Sigmoid colon (tissue), 6 donors: ENCODE measurements at regions not wholly inside any gene's neighbourhood (a gene's known extent, or its start where the extent isn't known, plus 50 kb on each side); places are given as distances from the start of the nearest gene placed in this dataset.

Experiments used
- DNase-seq: peaks from one replicate; pipeline ENCODE4 v3.0.0-alpha.2; 2019
- H3K27ac ChIP-seq, 4 donors: fragments of 200-600 bp; sonication (generic); one replicate each; pipeline ENCODE4 v1.5.1; 2016 to 2019; ENCODE audit warnings: mild to moderate bottlenecking in 1 of 4
- H3K27me3 ChIP-seq, 3 donors: fragments of 200-600 bp; sonication (generic); one replicate each; pipeline ENCODE4 v1.5.1; 2019; ENCODE audit warnings: mild to moderate bottlenecking in 1 of 3
- H3K36me3 ChIP-seq, 4 donors: fragments of 200-600 bp; sonication (generic); one replicate each; pipeline ENCODE4 v1.5.1; 2016 to 2019
- H3K4me1 ChIP-seq, 4 donors: fragments of 200-600 bp; sonication (generic); one replicate each; pipeline ENCODE4 v1.5.1; 2017 to 2019
- H3K4me3 ChIP-seq, 4 donors: fragments of 200-600 bp; sonication (generic); one replicate each; pipeline ENCODE4 v1.5.1; 2017 to 2019; ENCODE audit warnings: mild to moderate bottlenecking in 2 of 4, moderate library complexity in 1 of 4
- H3K9me3 ChIP-seq, 4 donors: fragments of 200-600 bp in 3 of 4; sonication (generic) in 3 of 4; one replicate each; pipeline versions ENCODE4 v1.5.1 to v1.6.1; 2013 to 2019
- CTCF ChIP-seq, 4 experiments: fragments of 450-650 bp in 3 of 4; fragments of 200-600 bp in 1 of 4; IDR thresholded peaks; one replicate each; pipeline ENCODE4 v1.5.1; 2016 to 2019; ENCODE audit warnings: antibody characterized with exemption in 4 of 4, mild to moderate bottlenecking in 3 of 4, moderate library complexity in 2 of 4
- EP300 ChIP-seq, 4 donors: sonication (generic); formaldehyde crosslinking; IDR thresholded peaks; one replicate each; pipeline ENCODE4 v1.6.1; 2017; ENCODE audit warnings: antibody characterized with exemption in 4 of 4
- POLR2A ChIP-seq, 2 donors: fragments of 450-650 bp; IDR thresholded peaks; one replicate each; pipeline ENCODE4 v1.6.1; 2016; ENCODE audit warnings: antibody characterized with exemption in 2 of 2, mild to moderate bottlenecking in 2 of 2, moderate library complexity in 2 of 2
- POLR2AphosphoS5 ChIP-seq, 4 donors: sonication (generic); formaldehyde crosslinking; IDR thresholded peaks; one replicate each; pipeline ENCODE4 v1.6.1; 2017; ENCODE audit warnings: antibody characterized with exemption in 4 of 4
- WGBS, 2 donors: extraction: QIAGEN DNeasy Blood & Tissue Kit; methylation state at CpG; one replicate each; pipeline ENCODE4 v1.1.7; 2013; 5-methylcytosine and 5-hydroxymethylcytosine counted together
- intact Hi-C: fragments of 100-400 bp; cut with DNase I; formaldehyde crosslinking; loops from one replicate; pipeline ENCODE4 v1.15.1; 2023
- donor health status: healthy with polysubstance abuse.
- donor health status: healthy.

- intact Hi-C loops: no loop called here
- DNase-seq: no peak
- TF ChIP-seq CTCF (IDR thresholded peaks at IDR 0.05) (no peak), POLR2AphosphoS5 (IDR thresholded peaks at IDR 0.05) (no peak), POLR2A (IDR thresholded peaks at IDR 0.05) (no peak), EP300 (IDR thresholded peaks at IDR 0.05) (no peak)
- H3K9me3 ChIP-seq: no peaks in the 10 kb centered on the region
- no peaks in the 10 kb centered on the region for H3K36me3 ChIP-seq
- no peak overlapping the region for H3K4me3 ChIP-seq
- 72 to 88% methylated on average over 2 of the region's 2 CpGs for WGBS, 2 donors
- H3K27ac ChIP-seq: no peak overlapping the region
- no peaks in the 10 kb centered on the region for H3K27me3 ChIP-seq
- no peaks in the 10 kb centered on the region for H3K4me1 ChIP-seq
These were observed 1560.5 kb downstream of the KCNT2 start for GRCh38 chr1:195047772-195048171.

GRCh38 chr1:195045072-195045471 lies 1563.2 kb downstream of the KCNT2 start:
- Histone ChIP-seq H3K27ac (no peak overlapping the region), H3K27me3 (no peaks in the 10 kb centered on the region), H3K4me3 (no peak overlapping the region), H3K4me1 (no peaks in the 10 kb centered on the region), H3K9me3 (no peaks in the 10 kb centered on the region), H3K36me3 (no peaks in the 10 kb centered on the region)
- WGBS, 2 donors: 46 to 81% methylated on average over 2 of the region's 2 CpGs
- TF ChIP-seq POLR2A (IDR thresholded peaks at IDR 0.05) (no peak), EP300 (IDR thresholded peaks at IDR 0.05) (no peak)
- no peak for DNase-seq
- intact Hi-C loops: no loop called here

- H3K27me3 ChIP-seq: no peaks in the 10 kb centered on the region
- no peak for DNase-seq
- no peaks in the 10 kb centered on the region for H3K36me3 ChIP-seq
- H3K4me1 ChIP-seq: no peaks in the 10 kb centered on the region
- no peak overlapping the region for H3K27ac ChIP-seq
- WGBS, 2 donors: 83 to 91% methylated on average over 5 of the region's 5 CpGs
- H3K4me3 ChIP-seq: no peak overlapping the region
- intact Hi-C loops: no loop called here
- H3K9me3 ChIP-seq: no peaks in the 10 kb centered on the region
- TF ChIP-seq POLR2A (IDR thresholded peaks at IDR 0.05) (no peak), POLR2AphosphoS5 (IDR thresholded peaks at IDR 0.05) (no peak), CTCF (IDR thresholded peaks at IDR 0.05) (no peak), EP300 (IDR thresholded peaks at IDR 0.05) (no peak)
These were observed 1577.4 kb downstream of the KCNT2 start for GRCh38 chr1:195030793-195031192.

GRCh38 chr1:195026792-195027191 lies 1581.4 kb downstream of the KCNT2 start:
- Histone ChIP-seq H3K27ac (no peak overlapping the region), H3K9me3 (no peaks in the 10 kb centered on the region), H3K36me3 (no peaks in the 10 kb centered on the region), H3K4me1 (no peaks in the 10 kb centered on the region), H3K4me3 (no peak overlapping the region), H3K27me3 (no peaks in the 10 kb centered on the region)
- no peak for DNase-seq
- intact Hi-C loops: no loop called here
- TF ChIP-seq EP300 (IDR thresholded peaks at IDR 0.05): no peak
- TF ChIP-seq CTCF (IDR thresholded peaks at IDR 0.05): no peak
- no peak for TF ChIP-seq POLR2AphosphoS5 (IDR thresholded peaks at IDR 0.05)
- no peak for TF ChIP-seq POLR2A (IDR thresholded peaks at IDR 0.05)
- WGBS, 2 donors: 85 to 91% methylated on average over 6 of the region's 6 CpGs

GRCh38 chr1:195019385-195019784 lies 1588.9 kb downstream of the KCNT2 start:
- no peaks in the 10 kb centered on the region for H3K36me3 ChIP-seq
- DNase-seq: no peak
- no peak overlapping the region for H3K4me3 ChIP-seq
- intact Hi-C loops: no loop called here
- H3K9me3 ChIP-seq: no peaks in the 10 kb centered on the region
- WGBS, 2 donors: 64 to 70% methylated on average over 1 of the region's 1 CpG
- H3K27ac ChIP-seq: no peak overlapping the region
- no peak for TF ChIP-seq POLR2A (IDR thresholded peaks at IDR 0.05)
- no peak for TF ChIP-seq EP300 (IDR thresholded peaks at IDR 0.05)
- TF ChIP-seq CTCF (IDR thresholded peaks at IDR 0.05): no peak
- no peak for TF ChIP-seq POLR2AphosphoS5 (IDR thresholded peaks at IDR 0.05)
- H3K4me1 ChIP-seq: no peaks in the 10 kb centered on the region
- no peaks in the 10 kb centered on the region for H3K27me3 ChIP-seq
